ENCODE measurements at regions not wholly inside any gene's neighbourhood (a gene's known extent, or its start where the extent isn't known, plus 50 kb on each side); places are given as distances from the start of the nearest gene placed in this dataset.

DNA sequence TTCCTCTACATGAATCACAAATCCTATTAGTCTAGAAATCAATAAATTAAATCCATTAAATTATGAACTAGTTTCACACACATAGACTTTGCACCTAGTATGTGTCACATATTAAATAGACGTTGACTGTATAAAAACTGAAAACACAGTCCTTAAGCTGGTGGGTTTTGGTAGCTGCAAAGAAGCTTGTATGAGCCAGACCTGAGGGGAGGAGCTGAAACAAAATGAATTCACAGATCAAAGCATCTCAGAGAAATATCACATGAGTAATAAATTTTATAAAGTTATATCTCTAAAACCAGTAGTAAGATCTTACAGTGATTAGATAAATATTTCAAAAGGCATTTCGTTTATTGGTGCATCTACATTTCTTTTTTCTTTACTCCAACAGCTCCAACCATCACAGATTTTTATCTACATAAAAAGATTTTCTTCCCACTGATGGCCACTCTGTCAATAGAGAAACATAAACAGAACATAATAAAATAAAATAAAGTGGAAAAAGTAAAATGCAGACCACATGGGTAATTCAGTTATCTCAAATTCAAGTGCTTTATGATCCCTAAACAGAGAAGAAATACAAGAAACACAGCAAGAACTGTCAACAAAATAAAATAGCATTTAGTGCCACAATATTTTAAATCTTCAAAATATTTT lies 420.0 kb upstream of the CYRIA start:
- no peaks in the 10 kb centered on the region for H3K9me3 ChIP-seq (ENCODE audit: low read length)
- no peaks in the 10 kb centered on the region for H3K9me2 ChIP-seq (ENCODE audit: insufficient read depth, low read length)
- H4K20me1 ChIP-seq (ENCODE audit: insufficient read depth), result no peaks in the 10 kb centered on the region
- no peak overlapping the region for H3K4me2 ChIP-seq (ENCODE audit: low read length)
- H3K36me3 ChIP-seq (ENCODE audit: insufficient read depth, low read length), result no peaks in the 10 kb centered on the region
- no peak overlapping the region for H3K9ac ChIP-seq (ENCODE audit: low read length)
- no peaks in the 10 kb centered on the region for H3K79me2 ChIP-seq (replicated peaks; ENCODE audit: insufficient read depth, low read length)
- no peak overlapping the region for H2AFZ ChIP-seq (ENCODE audit: low read depth, low read length)
- H3K27me3 ChIP-seq (ENCODE audit: insufficient read depth, low read depth, low read length), result no peaks in the 10 kb centered on the region
- no peak overlapping the region for H3K27ac ChIP-seq (ENCODE audit: low read length)
- TF ChIP-seq MXI1 (conservative IDR thresholded peaks at IDR 0.05; ENCODE audit: poor library complexity, severe bottlenecking) (no peak), SMC3 (conservative IDR thresholded peaks at IDR 0.05; ENCODE audit: poor library complexity) (no peak), POLR2AphosphoS5 (IDR thresholded peaks at IDR 0.05) (no peak), TAF1 (IDR thresholded peaks at IDR 0.05; ENCODE audit: low read depth) (no peak), EP300 (conservative IDR thresholded peaks at IDR 0.05; ENCODE audit: poor library complexity, severe bottlenecking) (no peak), EZH2 (IDR thresholded peaks at IDR 0.05; ENCODE audit: borderline replicate concordance, insufficient read depth, low read length, poor library complexity, severe bottlenecking) (no peak), RAD21 (conservative IDR thresholded peaks at IDR 0.05) (no peak)
- TF ChIP-seq, protein P1, sequence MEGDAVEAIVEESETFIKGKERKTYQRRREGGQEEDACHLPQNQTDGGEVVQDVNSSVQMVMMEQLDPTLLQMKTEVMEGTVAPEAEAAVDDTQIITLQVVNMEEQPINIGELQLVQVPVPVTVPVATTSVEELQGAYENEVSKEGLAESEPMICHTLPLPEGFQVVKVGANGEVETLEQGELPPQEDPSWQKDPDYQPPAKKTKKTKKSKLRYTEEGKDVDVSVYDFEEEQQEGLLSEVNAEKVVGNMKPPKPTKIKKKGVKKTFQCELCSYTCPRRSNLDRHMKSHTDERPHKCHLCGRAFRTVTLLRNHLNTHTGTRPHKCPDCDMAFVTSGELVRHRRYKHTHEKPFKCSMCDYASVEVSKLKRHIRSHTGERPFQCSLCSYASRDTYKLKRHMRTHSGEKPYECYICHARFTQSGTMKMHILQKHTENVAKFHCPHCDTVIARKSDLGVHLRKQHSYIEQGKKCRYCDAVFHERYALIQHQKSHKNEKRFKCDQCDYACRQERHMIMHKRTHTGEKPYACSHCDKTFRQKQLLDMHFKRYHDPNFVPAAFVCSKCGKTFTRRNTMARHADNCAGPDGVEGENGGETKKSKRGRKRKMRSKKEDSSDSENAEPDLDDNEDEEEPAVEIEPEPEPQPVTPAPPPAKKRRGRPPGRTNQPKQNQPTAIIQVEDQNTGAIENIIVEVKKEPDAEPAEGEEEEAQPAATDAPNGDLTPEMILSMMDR (IDR thresholded peaks at IDR 0.05; ENCODE audit: poor library complexity, severe bottlenecking), result no peak
- TF ChIP-seq, protein P2, sequence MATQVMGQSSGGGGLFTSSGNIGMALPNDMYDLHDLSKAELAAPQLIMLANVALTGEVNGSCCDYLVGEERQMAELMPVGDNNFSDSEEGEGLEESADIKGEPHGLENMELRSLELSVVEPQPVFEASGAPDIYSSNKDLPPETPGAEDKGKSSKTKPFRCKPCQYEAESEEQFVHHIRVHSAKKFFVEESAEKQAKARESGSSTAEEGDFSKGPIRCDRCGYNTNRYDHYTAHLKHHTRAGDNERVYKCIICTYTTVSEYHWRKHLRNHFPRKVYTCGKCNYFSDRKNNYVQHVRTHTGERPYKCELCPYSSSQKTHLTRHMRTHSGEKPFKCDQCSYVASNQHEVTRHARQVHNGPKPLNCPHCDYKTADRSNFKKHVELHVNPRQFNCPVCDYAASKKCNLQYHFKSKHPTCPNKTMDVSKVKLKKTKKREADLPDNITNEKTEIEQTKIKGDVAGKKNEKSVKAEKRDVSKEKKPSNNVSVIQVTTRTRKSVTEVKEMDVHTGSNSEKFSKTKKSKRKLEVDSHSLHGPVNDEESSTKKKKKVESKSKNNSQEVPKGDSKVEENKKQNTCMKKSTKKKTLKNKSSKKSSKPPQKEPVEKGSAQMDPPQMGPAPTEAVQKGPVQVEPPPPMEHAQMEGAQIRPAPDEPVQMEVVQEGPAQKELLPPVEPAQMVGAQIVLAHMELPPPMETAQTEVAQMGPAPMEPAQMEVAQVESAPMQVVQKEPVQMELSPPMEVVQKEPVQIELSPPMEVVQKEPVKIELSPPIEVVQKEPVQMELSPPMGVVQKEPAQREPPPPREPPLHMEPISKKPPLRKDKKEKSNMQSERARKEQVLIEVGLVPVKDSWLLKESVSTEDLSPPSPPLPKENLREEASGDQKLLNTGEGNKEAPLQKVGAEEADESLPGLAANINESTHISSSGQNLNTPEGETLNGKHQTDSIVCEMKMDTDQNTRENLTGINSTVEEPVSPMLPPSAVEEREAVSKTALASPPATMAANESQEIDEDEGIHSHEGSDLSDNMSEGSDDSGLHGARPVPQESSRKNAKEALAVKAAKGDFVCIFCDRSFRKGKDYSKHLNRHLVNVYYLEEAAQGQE (IDR thresholded peaks at IDR 0.05; ENCODE audit: borderline replicate concordance), result no peak
- no peaks in the 10 kb centered on the region for H3F3A ChIP-seq (ENCODE audit: insufficient read depth, low read length, poor library complexity, severe bottlenecking)
- H3K4me3 ChIP-seq (ENCODE audit: low read length), result no peak overlapping the region

DNA sequence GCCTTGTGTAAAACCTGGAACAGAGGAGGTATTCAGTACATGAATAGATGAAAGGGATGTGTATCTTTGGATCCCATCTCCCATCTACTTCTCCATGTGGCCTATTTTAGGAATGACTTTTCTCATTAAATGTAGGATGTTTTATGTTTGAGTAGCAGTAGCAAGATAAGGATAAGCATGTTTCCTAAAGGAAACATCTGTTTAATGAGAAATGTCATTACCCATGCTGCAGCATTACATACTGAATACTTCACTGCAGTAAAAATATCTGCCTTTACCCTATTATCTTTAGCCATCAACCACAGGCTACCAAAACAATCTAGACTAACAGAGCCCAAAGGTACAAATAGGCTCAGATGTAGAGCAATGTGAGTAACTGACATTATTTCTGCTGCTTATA lies 419.2 kb upstream of the CYRIA start:
- Histone ChIP-seq H3K9me2 (ENCODE audit: insufficient read depth, low read length) (no peaks in the 10 kb centered on the region), H3K27ac (ENCODE audit: low read length) (no peak overlapping the region), H3K4me3 (ENCODE audit: low read length) (no peak overlapping the region), H3K79me2 (replicated peaks; ENCODE audit: insufficient read depth, low read length) (no peaks in the 10 kb centered on the region), H3K27me3 (ENCODE audit: insufficient read depth, low read depth, low read length) (no peaks in the 10 kb centered on the region), H3K36me3 (ENCODE audit: insufficient read depth, low read length) (no peaks in the 10 kb centered on the region), H3K9me3 (ENCODE audit: low read length) (no peaks in the 10 kb centered on the region), H3F3A (ENCODE audit: insufficient read depth, low read length, poor library complexity, severe bottlenecking) (no peaks in the 10 kb centered on the region), H2AFZ (ENCODE audit: low read depth, low read length) (no peak overlapping the region), H4K20me1 (ENCODE audit: insufficient read depth) (no peaks in the 10 kb centered on the region), H3K4me2 (ENCODE audit: low read length) (no peak overlapping the region), H3K9ac (ENCODE audit: low read length) (no peak overlapping the region)
- TF ChIP-seq POLR2AphosphoS5 (IDR thresholded peaks at IDR 0.05) (no peak), EP300 (conservative IDR thresholded peaks at IDR 0.05; ENCODE audit: poor library complexity, severe bottlenecking) (no peak), SMC3 (conservative IDR thresholded peaks at IDR 0.05; ENCODE audit: poor library complexity) (no peak), TAF1 (IDR thresholded peaks at IDR 0.05; ENCODE audit: low read depth) (no peak), MXI1 (conservative IDR thresholded peaks at IDR 0.05; ENCODE audit: poor library complexity, severe bottlenecking) (no peak), RAD21 (conservative IDR thresholded peaks at IDR 0.05) (no peak), EZH2 (IDR thresholded peaks at IDR 0.05; ENCODE audit: borderline replicate concordance, insufficient read depth, low read length, poor library complexity, severe bottlenecking) (no peak)
- TF ChIP-seq, protein P1 (IDR thresholded peaks at IDR 0.05; ENCODE audit: poor library complexity, severe bottlenecking), result no peak
- TF ChIP-seq, protein P2 (IDR thresholded peaks at IDR 0.05; ENCODE audit: borderline replicate concordance), result no peak

All from neural cell (in vitro differentiated cells).